ENCODE measurements at regions not wholly inside any gene's neighbourhood (a gene's known extent, or its start where the extent isn't known, plus 50 kb on each side); places are given as distances from the start of the nearest gene placed in this dataset.

DNA sequence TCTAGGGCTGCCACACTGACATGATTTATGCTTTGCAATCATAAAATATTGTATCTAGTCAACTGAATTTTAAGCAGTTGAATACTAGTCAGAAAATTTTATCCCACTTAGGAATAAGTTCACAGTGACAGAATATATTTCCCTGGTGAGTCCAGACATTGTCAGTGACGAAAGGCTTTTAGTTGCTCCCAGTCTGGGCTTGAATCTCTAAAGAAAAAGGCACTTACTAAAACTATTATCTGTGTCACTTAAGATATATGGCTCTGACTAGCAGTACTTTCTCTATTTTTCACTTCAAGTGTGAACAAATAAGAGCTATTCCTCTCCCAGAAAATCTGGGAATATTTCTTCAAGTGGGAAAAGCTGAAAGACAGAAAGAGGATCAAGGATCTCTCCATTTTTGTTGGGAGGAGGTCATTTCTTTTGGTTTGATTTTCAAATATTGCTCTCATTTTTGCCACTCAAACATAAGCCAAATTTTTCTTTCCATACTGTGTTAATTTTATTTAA is 1262.3 kb upstream of the USP15 start:
- no peak for DNase-seq (ENCODE audit: low read depth)

DNA sequence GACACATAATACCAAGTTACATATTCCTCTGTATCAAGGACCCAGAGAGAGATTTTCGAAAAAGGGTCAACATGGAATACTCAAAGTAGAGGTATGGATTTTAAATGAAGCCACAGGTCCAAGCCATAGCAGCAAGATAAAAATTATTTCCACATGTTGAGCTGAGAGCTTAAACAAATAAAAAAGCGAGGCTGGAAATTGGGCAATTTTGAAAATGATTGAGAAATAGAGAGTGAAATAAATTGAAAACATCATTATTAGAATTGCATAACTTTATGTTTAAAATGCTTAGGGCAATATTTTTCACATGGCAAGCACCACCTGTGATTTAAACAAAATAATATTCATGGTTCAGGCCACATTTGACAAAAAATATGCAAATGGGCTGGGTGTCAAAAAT is 1251.0 kb upstream of the USP15 start:
- DNase-seq (ENCODE audit: low read depth) = no peak

DNA sequence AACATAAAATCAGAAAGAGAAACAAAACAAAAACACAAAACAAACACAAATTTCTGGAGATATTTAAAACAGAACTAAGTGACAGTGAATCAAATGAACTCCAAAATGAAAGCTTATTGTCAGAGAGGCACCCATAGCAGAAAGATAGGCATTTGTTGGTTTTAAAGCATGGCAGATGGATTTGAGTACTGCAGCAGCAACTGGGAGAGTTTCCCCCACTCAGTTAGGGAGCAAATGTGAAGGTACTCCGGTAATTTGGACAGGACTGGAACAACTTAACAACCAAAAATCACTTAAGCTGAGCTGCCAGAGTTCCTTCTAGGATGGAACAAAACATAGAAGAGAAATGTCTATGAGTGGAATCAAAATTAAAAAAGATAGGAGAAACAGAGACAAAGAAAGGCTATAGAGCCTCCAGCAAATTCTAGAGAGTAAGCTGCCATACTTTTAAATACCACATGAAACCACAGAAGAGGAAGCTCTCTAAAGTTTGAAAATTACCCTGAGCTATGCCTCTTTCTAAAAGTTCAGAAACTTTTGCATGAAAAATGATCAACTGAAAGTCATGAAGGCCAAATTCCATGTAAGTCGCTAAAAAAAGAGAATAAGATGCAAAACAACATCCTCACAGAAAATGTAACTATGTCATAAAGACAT is 1248.3 kb upstream of the USP15 start:
- no peak for DNase-seq (ENCODE audit: low read depth)

DNA sequence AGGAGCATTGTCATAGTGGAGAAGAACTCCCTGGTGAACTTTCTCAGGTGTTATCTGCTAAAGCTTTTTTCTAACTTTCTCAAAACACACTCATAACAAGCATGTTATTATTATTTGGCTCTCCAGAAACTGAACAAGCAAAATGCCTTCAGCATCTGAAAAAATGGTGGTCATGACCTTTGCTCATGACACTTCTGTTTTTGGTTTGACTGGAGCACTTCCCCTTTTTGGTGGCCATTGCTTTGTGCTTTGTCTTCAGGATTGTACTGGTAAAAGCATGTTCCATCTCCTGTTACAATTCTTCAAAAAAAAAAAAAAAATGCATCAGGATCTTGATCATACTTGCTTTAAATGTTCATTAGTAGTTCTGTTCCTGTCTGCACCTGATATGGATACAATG is 1241.6 kb upstream of the USP15 start:
- no peak for DNase-seq (ENCODE audit: low read depth)

DNA sequence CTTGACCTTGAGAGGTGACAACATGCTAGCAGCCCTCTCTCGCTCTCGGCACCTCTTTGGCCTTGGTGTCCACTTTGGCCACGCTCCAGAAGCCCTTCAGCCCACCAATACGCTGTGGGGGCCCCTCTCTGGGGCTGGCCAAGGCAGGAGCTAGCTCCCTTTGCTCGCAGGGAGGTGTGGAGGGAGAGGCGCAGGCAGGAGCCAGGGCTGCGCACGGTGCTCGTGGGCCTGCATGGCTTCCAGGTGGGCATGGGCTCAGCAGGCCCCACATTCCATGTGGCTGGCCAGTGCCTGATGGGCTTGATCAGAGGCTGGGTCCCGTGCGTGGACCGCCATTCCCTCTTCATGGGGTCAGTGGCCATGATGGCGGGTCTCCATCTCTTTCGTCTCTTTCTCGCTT is 1237.0 kb upstream of the USP15 start:
- no peak for DNase-seq (ENCODE audit: low read depth)

DNA sequence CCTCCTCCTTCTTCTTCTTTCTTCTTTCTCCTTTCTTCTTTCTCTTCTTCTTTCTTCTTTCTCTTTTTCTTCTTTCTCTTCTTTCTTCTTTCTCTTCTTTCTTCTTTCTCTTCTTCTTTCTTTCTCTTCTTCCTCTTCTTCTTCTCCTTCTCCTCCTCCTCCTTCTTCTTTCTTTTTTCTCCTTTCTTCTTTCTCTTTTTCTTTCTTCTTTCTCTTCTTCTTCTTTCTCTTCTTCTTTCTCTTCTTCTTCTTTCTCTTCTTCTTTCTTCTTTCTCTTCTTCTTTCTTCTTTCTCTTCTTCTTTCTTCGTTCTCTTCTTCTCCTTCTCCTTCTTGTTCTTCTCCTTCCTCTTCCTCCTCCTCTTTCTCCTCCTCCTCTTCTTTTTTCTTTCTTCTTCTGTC is 1230.7 kb upstream of the USP15 start:
- no peak for DNase-seq (ENCODE audit: low read depth)

DNA sequence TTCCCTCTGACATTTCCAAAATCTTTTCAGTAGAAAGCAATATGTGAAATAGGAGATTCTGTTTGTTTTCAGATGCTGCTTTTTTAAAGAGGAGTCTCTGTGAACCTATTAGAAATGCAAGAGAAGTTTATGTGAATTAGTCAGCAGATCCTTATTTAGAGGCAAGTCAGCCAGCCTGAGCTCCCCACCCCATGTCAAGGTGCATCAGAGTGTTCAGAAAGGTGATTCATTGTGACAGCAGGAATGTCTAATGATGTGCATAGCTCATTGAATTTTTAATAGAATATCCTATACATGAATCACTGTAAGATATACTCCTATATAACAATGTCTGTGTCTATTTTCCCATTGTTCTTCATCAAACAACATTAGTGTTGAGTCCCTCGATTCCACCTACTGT is 1222.4 kb upstream of the USP15 start:
- DNase-seq (ENCODE audit: low read depth) = peak; percentile 60

DNA sequence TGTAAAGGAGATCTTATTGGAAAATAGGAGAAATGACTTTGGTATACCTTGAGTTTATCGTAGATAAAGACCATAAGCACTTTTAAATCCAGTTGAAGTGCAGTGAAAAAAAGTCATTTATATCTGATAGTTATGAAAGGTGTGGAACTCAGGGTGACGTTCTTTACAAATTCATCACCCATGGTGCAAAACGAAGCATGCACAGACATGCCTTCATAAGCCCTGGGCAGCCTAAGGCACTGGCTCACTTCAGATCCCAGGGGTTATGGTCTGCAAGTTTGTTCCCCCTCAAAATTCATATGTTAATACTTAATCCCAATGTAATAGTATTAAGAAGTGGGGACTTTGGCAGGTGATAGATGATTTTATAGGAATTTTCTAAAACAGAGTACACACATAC is 1216.4 kb upstream of the USP15 start:
- DNase-seq (ENCODE audit: low read depth) = no peak

DNA sequence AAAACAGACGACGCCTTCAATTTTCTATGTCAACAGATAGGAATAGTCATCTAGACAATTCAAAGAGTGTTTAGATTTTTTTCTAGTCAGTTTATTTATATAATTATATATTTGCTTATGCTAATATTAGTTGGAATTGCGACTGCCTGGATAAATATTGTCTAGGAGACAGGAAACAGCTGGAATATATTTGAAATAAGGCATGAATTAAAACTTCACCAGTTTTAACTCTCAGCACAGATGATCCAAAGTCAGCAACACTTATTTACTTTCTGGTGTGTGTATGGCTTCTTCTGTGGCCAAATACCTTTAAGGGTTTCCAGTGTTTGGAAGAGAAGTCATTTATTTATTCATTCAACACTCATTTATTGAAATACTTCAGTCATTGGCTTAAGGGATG is 1215.4 kb upstream of the USP15 start:
- no peak for DNase-seq (ENCODE audit: low read depth)

DNA sequence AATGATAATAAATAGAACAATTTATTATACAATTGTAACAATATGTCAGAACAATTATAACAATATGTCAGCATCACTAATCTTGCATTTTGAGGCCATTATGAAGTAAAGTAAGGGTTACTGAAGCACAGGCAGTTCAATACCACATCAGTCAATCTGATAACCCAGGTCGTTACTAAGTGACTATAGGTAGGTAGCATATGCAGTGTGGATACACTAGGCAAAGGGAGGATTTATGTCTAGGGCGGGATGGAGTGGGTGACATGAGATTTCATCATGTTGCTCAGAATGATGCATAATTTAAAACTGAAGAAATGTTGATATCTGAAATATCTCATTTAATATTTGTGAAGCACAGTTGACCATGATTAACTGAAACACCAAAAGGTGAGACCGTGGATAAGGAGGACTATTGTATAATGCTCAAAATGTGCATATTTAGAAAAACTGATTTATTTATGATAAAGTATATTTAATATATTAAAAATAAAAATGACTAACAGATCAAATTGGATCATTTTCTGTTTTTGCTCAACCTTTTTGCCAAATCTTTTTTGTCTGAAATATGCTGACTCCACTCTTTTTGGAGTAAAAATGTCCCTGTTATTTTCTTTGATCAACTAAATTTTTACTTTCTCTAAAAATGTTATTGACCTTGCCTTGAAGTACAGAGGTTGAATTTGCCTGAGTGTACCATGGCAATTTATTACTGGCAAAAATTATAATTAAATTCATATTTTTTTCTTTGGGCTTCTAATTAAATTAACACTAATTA is 1189.4 kb upstream of the USP15 start:
- DNase-seq (ENCODE audit: low read depth) = no peak

DNA sequence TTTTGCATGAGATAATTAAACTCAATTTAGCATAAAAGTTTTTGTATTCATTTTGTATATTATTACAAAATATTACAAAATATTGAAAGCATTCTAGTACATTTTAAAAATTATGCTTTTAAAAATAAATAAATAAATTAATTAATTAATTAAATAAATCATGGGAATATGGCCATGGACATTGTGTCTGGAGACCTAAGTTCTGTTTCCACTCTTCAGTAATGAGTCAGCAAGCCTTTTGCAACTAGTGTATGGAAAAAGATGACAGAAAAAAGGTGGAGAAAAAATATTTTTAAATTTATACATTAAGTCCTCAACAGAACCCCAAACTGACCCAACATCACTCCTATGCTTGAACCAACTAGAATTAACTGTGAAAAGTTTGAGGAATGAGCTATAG is 1187.5 kb upstream of the USP15 start:
- no peak for DNase-seq (ENCODE audit: low read depth)

DNA sequence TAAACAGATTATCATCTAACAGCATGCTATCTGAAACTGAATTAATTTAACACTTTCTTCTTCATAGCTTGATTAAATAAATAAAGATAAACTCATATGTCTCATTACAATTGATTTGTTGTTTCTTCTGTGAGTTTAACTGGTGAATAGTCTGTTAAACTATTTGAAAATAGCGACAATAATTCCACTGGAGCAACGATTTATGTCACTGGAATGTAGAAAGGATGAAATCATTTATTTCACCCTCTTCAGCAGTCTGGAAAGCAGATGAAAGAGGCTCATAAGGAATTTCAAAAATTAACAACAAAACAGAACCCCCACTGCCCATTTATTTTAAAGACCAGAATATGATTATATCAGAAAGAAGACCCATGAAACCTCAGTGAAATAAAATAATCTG is 1165.1 kb upstream of the USP15 start:
- DNase-seq (ENCODE audit: low read depth) = no peak

DNA sequence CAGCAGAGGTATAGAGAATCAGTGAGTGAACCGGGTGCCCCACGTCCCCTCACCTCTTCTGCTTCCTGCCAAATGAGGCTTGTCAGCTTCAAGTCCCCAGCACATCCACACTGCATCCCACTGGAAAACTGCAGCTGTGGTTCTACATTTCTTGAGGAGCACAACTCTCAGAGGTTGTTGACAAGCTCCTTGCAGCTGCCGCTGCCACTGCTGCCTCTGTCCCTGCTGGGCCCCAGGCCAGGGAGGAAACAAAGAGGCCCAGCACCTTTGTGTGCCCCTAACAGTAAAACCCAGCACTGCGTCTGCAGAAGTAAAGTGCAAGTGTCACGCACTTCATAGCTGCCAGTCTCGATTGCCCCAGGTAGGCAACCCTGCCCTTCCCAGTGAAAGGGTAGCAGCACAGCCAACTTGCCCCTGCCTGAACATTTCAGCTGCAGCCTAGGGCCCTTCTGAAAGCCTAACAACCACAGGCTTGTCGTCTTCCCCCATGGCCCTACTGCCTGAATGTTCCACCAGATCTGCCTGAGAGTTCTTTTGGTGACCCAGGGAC is 1162.1 kb upstream of the USP15 start:
- DNase-seq (ENCODE audit: low read depth) = no peak

DNA sequence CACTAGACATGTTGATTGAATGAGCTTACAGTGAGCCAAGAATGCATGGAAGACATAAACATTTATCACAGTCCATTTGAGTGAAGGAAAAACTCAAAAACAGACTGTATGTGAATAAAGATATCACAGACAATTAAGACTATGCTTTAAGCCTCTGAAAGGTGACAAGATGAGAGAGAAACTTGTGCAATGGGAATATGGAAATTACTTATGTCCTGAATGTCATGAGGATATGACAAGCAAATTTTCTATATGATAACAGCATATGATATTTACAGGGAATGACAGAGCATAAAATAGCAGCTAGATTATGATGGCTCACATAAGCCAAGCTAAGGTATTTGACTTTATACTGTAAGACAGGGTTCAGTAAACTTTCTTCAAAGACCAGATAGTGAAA is 1153.1 kb upstream of the USP15 start:
- no peak for DNase-seq (ENCODE audit: low read depth)

DNA sequence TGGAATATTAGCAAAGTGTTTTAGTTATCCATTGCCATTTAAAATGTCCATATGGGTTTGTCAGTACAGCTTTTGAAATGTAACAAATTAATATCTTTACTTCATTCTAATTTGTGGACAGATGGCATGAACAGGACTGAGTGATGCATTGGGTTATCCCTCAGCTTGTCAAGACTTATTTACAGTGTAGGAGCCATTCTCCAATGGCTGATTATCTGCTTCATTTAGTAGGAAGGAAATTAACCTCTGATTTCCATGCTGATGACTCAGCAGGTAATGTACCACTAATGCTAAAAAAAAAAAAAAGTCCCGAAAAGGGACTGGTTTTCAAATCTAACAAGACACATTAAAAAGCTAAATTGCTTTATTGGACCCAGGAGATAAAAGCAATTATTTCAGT is 1149.0 kb upstream of the USP15 start:
- DNase-seq (ENCODE audit: low read depth) = no peak

DNA sequence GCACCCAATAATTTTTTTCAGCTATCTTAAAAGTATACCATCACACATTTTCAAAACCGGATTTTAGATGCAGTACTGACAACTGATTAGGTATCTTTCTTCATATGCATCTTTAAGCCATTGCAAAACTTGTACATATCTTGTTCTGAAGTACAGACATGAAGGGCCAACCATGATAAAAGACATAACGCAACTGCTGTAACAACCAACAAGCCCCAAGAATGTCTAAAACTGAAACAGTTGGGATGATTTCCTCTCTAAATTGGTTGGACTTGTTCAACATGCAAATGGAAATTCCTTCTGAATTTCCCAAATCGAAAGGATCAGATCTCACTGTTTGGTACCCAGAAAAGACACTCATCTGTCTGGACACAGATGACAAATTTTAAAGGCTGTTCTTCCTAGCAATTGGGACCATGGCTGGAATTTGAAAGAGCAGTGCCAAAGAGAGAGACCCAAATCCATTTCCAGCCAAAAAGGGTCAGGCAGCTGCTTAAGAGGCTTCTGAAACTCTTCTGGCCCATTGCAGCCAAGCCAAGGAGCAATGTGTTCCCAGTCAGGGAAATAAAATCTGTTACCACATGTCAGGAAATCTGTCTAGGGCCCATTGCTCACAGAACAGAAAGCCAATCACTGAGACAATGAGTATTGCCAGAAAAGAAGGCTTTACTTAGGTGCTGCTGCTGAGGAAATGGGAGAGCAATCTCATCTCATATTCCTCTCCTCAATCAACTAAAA is 1122.4 kb upstream of the USP15 start:
- DNase-seq (ENCODE audit: low read depth) = no peak

DNA sequence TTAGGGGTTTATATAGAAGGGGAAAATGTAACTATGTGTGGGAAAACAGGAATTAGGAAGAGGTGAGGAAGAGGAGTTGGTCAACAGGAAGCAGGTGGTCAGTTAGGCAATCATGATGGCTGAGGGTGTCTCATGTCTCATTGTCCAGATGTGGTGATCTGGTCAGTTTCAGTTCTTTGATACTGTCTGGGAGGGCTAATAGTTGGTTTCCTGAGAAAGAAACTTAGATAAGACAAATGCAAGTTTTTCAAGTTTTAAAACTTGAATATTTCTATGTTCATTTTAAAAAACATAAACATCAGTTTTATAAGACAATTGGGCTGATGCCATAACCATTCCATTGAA is 1121.8 kb upstream of the USP15 start:
- DNase-seq (ENCODE audit: low read depth) = peak; percentile 43

DNA sequence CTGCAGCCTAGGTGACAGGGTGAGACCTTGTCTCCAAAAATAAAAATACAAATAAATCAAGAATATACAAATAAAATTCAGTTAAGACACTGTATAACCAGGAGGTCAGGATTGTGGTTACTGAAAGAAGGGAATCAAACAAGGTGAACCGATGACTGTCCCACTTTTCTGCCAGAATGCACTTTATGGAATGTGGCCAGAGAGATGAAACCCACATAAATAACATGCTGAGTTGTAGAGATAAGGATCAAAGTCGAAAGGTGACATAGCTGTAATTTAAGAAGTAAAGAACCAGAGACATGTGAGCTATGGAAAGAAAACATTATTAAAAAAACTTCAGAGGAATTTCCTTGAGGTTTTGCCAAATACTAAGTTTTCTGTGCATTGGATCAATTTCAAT is 1098.2 kb upstream of the USP15 start:
- no peak for DNase-seq (ENCODE audit: low read depth)

DNA sequence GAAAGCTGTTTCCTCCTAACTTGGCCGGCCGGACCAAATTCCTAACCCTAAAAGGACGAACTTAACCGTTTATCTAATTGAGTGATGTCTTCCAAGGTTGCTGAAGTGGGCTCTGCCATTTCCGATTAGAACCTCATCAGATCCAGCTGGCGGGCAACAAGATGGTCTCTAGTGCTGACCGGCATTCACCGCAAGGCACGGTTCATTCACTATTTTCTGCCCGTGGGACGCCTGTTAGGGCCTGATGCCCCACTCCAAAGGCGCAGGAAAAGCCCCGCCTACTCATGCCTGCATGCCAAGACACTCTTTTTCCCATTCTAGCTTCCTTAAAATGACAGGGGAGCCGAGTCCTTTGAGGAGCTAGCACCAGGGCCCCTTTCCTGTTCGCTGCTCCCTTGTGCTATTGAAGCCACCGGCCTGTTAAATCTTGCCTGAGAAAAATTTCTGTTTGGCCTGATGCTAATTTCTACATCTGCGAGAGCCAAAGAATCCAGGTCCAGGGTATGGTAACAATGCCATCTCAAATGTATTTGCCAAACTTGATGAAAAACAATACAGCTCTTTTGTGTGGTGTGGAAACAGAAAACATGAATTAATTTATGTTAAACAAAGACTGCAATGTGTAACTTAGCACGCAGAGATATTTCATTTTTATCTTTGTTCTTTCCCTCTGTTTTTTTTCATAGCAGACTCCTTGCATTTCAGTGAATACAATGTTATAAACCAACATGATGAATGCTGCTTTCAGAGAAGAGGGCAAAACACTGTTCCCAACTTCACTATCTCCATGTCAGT is 1071.2 kb upstream of the USP15 start:
- DNase-seq (ENCODE audit: low read depth) = no peak

DNA sequence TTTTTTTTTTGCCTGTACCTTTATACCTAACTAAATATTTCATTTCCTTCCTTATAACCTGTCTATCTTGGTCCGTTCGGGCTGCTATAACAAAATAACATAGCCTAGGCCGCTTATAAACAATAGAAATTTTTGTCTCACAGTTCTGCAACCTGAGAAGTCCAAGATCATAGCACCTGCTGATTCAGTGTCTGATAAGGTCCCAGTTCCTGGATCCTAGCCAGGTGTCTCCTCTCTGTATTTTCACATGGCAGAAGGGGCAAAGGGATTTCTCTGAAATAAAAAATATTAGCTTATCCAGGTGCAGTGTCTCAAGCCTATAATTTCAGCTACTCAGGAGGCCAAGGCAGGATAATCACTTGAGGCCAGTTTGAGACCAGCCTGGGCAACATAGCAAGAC is 1046.6 kb upstream of the USP15 start:
- no peak for DNase-seq (ENCODE audit: low read depth)

DNA sequence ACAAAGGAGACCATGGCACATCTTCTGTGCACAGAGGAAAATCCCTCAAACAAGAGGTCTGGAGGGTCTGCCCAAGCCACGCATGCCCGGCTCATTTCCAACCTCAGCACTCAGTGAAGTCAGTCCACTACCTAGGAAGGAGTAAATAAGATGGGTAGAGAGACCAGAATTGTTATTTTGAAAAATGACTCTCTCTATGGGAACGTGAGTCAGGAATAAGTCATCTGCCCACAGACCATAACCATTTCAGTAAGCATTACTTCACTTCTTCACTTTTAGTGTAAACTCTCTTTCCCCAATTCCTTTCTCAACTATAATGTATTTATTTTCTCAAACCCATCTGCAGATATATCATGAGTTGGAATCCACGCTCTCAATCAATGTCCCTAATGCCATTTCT is 1039.9 kb upstream of the USP15 start:
- peak; percentile 80 for DNase-seq (ENCODE audit: low read depth)

All from HT1080 (cell line).